ENCODE measurements at regions not wholly inside any gene's neighbourhood (a gene's known extent, or its start where the extent isn't known, plus 50 kb on each side); places are given as distances from the start of the nearest gene placed in this dataset.
"Not testable (repeated sequence)": the region's sequence is repeated elsewhere in the genome, so short reads cannot be mapped to it uniquely, and the experiment has no call there.

DNA sequence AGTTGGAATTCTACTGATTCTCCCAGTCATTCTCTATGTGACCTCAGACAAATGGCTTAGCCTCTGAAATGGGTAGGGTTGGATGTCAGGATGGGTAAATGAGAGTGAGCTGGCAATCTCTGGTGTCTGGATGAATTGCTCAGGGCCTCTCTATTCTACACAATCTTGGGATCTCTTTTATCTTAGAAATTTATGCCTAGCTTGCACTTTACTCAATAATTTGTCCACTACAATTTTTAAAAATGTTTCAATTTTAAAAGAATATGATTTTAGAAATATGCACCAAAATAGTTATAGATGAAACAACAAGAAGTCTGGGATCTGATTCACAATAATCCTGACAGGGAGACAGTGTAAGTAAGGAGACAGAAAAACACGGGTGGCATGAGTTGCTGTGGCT lies 134.1 kb downstream of the KLRB1 start:
- TF ChIP-seq, protein P1, sequence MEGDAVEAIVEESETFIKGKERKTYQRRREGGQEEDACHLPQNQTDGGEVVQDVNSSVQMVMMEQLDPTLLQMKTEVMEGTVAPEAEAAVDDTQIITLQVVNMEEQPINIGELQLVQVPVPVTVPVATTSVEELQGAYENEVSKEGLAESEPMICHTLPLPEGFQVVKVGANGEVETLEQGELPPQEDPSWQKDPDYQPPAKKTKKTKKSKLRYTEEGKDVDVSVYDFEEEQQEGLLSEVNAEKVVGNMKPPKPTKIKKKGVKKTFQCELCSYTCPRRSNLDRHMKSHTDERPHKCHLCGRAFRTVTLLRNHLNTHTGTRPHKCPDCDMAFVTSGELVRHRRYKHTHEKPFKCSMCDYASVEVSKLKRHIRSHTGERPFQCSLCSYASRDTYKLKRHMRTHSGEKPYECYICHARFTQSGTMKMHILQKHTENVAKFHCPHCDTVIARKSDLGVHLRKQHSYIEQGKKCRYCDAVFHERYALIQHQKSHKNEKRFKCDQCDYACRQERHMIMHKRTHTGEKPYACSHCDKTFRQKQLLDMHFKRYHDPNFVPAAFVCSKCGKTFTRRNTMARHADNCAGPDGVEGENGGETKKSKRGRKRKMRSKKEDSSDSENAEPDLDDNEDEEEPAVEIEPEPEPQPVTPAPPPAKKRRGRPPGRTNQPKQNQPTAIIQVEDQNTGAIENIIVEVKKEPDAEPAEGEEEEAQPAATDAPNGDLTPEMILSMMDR (IDR thresholded peaks at IDR 0.05): not testable (repeated sequence)
- not testable (repeated sequence) for TF ChIP-seq POLR2A (IDR thresholded peaks at IDR 0.05)

Measured in esophagus squamous epithelium (tissue), 4 donors.